IMR-90 (cell line): ENCODE measurements at regions not wholly inside any gene's neighbourhood (a gene's known extent, or its start where the extent isn't known, plus 50 kb on each side); places are given as distances from the start of the nearest gene placed in this dataset.

Experiments used
- ATAC-seq: fragments of 200-7000 bp; cut with Tn5 transposase; 2 replicates; pipeline ENCODE4 v1.9.1; 2020; ENCODE audit warnings: low read depth, mild to moderate bottlenecking, moderate library complexity
- BruUV-seq: library from RNA; stranded (reverse); fragments of 400-500 nt; replicated peaks from 2 replicates; lab custom pipeline; 2021; lab: Mats Ljungman, UMichigan
- CTCF ChIA-PET: fragments of 300-600 bp; formaldehyde crosslinking; extraction: SDS; loops from one replicate; lab custom pipeline; 2021; ENCODE audit warnings: antibody characterized with exemption; lab: Yijun Ruan, JAX
- POLR2A ChIA-PET: fragments of 300-600 bp; sonication (Branson Sonifier 250); formaldehyde crosslinking; loops from one replicate; lab custom pipeline; 2022; ENCODE audit warnings: antibody characterized with exemption; ENCODE audit not compliant: unreplicated experiment; lab: Charles Lee
- DNase-seq: peaks from one replicate; pipeline ENCODE4 v3.0.0; 2013
- H2AFZ ChIP-seq: replicated peaks from 2 replicates; pipeline ENCODE3; 2013; ENCODE audit warnings: low read length, mild to moderate bottlenecking; ENCODE audit not compliant: poor library complexity
- H2AK5ac ChIP-seq: 2 replicates; pipeline ENCODE4 v1.6.1; 2013; ENCODE audit warnings: low read depth, low read length, inconsistent platforms
- H2AK9ac ChIP-seq: replicated peaks from 2 replicates; pipeline ENCODE3; 2013; ENCODE audit warnings: mild to moderate bottlenecking, low read depth, low read length, moderate library complexity; ENCODE audit not compliant: poor library complexity
- H2BK120ac ChIP-seq: 2 replicates; pipeline ENCODE4 v1.6.1; 2013; ENCODE audit warnings: low read depth, low read length, inconsistent platforms
- H2BK15ac ChIP-seq: 3 replicates; pipeline ENCODE4 v1.6.1; 2013; ENCODE audit warnings: low read depth, low read length, inconsistent platforms
- H2BK20ac ChIP-seq: 2 replicates; pipeline ENCODE4 v1.6.1; 2013; ENCODE audit warnings: low read depth, mild to moderate bottlenecking, inconsistent platforms, low read length, moderate library complexity
- H2BK5ac ChIP-seq: 2 replicates; pipeline ENCODE4 v1.6.1; 2013; ENCODE audit warnings: mild to moderate bottlenecking, low read depth, low read length, inconsistent platforms; ENCODE audit not compliant: poor library complexity, severe bottlenecking
- H3K14ac ChIP-seq: replicated peaks from 2 replicates; pipeline ENCODE4 v1.6.1; 2013; ENCODE audit warnings: low read depth, low read length, inconsistent platforms
- H3K18ac ChIP-seq: 2 replicates; pipeline ENCODE4 v1.6.1; 2013; ENCODE audit warnings: low read depth, low read length, control low read depth
- H3K23ac ChIP-seq: 2 replicates; pipeline ENCODE4 v1.6.1; 2013; ENCODE audit warnings: low read depth, low read length, inconsistent platforms
- H3K27ac ChIP-seq: 2 replicates; pipeline ENCODE4 v1.5.1; 2013; ENCODE audit warnings: mild to moderate bottlenecking, control low read depth, low read length; ENCODE audit not compliant: insufficient read depth
- H3K27me3 ChIP-seq: 2 replicates; pipeline ENCODE4 v1.6.1; 2013; ENCODE audit warnings: low read length; ENCODE audit not compliant: control insufficient read depth, insufficient read depth
- H3K36me3 ChIP-seq: 2 replicates; pipeline ENCODE4 v1.6.1; 2013; ENCODE audit warnings: low read length, mixed read lengths; ENCODE audit not compliant: control insufficient read depth, insufficient read depth
- H3K4ac ChIP-seq: 2 replicates; pipeline ENCODE4 v1.6.1; 2013; ENCODE audit warnings: low read depth, low read length, inconsistent platforms
- H3K4me1 ChIP-seq: 2 replicates; pipeline ENCODE4 v1.6.1; 2013; ENCODE audit warnings: low read length, mixed read lengths; ENCODE audit not compliant: control insufficient read depth, insufficient read depth
- H3K4me2 ChIP-seq: 2 replicates; pipeline ENCODE4 v1.6.1; 2013; ENCODE audit warnings: low read depth, mild to moderate bottlenecking, control low read depth, low read length, moderate library complexity
- H3K4me3 ChIP-seq: 2 replicates; pipeline ENCODE4 v1.5.1; 2013; ENCODE audit warnings: low read depth, mild to moderate bottlenecking, control low read depth, low read length, moderate library complexity; ENCODE audit not compliant: insufficient read depth
- H3K56ac ChIP-seq: 2 replicates; pipeline ENCODE4 v1.6.1; 2013; ENCODE audit warnings: low read length, inconsistent platforms; ENCODE audit not compliant: insufficient read depth; ENCODE audit errors: extremely low read depth
- H3K79me1 ChIP-seq, 2 experiments: 2 replicates each; pipeline ENCODE4 v1.6.1; 2013; ENCODE audit warnings: low read length in 2 of 2, inconsistent platforms in 1 of 2, low read depth in 1 of 2
- H3K9ac ChIP-seq: 2 replicates; pipeline ENCODE4 v1.6.1; 2013; ENCODE audit warnings: low read depth, low read length, control low read depth
- H3K9me1 ChIP-seq: 2 replicates; pipeline ENCODE4 v1.6.1; 2013; ENCODE audit warnings: low read length, inconsistent platforms; ENCODE audit not compliant: insufficient read depth
- H3K9me3 ChIP-seq: 2 replicates; pipeline ENCODE4 v1.6.1; 2013; ENCODE audit warnings: low read length; ENCODE audit not compliant: control insufficient read depth, insufficient read depth
- H4K20me1 ChIP-seq: 2 replicates; pipeline ENCODE4 v1.6.1; 2013; ENCODE audit warnings: low read length, inconsistent platforms; ENCODE audit not compliant: insufficient read depth
- H4K5ac ChIP-seq: 2 replicates; pipeline ENCODE4 v1.6.1; 2013; ENCODE audit warnings: mild to moderate bottlenecking, low read depth, low read length, control low read depth
- H4K8ac ChIP-seq, 2 experiments: 2 replicates each; pipeline ENCODE4 v1.6.1; 2013; ENCODE audit warnings: low read depth in 2 of 2, low read length in 2 of 2, control low read depth in 1 of 2, inconsistent platforms in 1 of 2
- H4K91ac ChIP-seq: 2 replicates; pipeline ENCODE4 v1.6.1; 2013; ENCODE audit warnings: low read depth, low read length, inconsistent platforms; ENCODE audit not compliant: insufficient read depth
- BHLHE40 ChIP-seq: fragments of 150-350 bp; IDR thresholded peaks from 2 replicates; pipeline ENCODE4 v1.6.1; 2016; ENCODE audit warnings: mild to moderate bottlenecking, low read depth, low read length
- CEBPB ChIP-seq: IDR thresholded peaks from 2 replicates; pipeline ENCODE4 v1.6.1; 2012; ENCODE audit warnings: low read depth, low read length, improper control_type of control experiment
- CTCF ChIP-seq: conservative IDR thresholded peaks from 2 replicates; pipeline ENCODE4 v1.5.1; 2012; ENCODE audit warnings: mild to moderate bottlenecking, low read depth, low read length, improper control_type of control experiment
- FOS ChIP-seq: fragments of 150-350 bp; IDR thresholded peaks from 2 replicates; pipeline ENCODE4 v1.6.1; 2016; ENCODE audit warnings: low read depth, low read length
- MAFK ChIP-seq: IDR thresholded peaks from 2 replicates; pipeline ENCODE4 v1.6.1; 2012; ENCODE audit warnings: low read depth, low read length, improper control_type of control experiment
- MAZ ChIP-seq: IDR thresholded peaks from 2 replicates; pipeline ENCODE4 v1.6.1; 2012; ENCODE audit warnings: low read depth, mild to moderate bottlenecking, low read length, improper control_type of control experiment, moderate library complexity, borderline replicate concordance
- NFE2L2 ChIP-seq: fragments of 150-350 bp; IDR thresholded peaks from 2 replicates; pipeline ENCODE4 v1.6.1; 2016; ENCODE audit warnings: low read depth, mild to moderate bottlenecking, low read length
- RAD21 ChIP-seq: IDR thresholded peaks from 2 replicates; pipeline ENCODE4 v1.6.1; 2012; ENCODE audit warnings: low read length, improper control_type of control experiment
- RFX5 ChIP-seq: IDR thresholded peaks from 2 replicates; pipeline ENCODE4 v1.8.0; 2012; ENCODE audit warnings: low read depth, mild to moderate bottlenecking, low read length, moderate library complexity
- SMC3 ChIP-seq: fragments of 150-350 bp; IDR thresholded peaks from 2 replicates; pipeline ENCODE4 v1.6.1; 2016; ENCODE audit warnings: low read depth, mild to moderate bottlenecking, antibody characterized with exemption, low read length, moderate library complexity
- WGBS, 2 experiments: methylation state at CpG; one replicate each; pipeline versions ENCODE4 v1.1.5 to v1.1.7; 2013; ENCODE audit warnings: missing lambda C conversion rate in 2 of 2; ENCODE audit not compliant: insufficient read length in 1 of 2; ENCODE audit errors: extremely low coverage in 2 of 2; 5-methylcytosine and 5-hydroxymethylcytosine counted together
- dilution Hi-C: fragments of 300-500 bp; cut with HindIII; formaldehyde crosslinking; loops from one replicate; pipeline ENCODE4 v1.14.3; 2018; ENCODE audit warnings: low sequenced_read_pairs; ENCODE audit not compliant: unreplicated experiment
- in situ Hi-C: fragments of 300-500 bp; cut with MboI; formaldehyde crosslinking; loops from 3 replicates; pipeline ENCODE4 v1.14.3; 2019; ENCODE audit warnings: low sequenced_read_pairs, inconsistent platforms, mixed read lengths
- intact Hi-C: fragments of 100-400 bp; cut with micrococcal nuclease; formaldehyde crosslinking; loops from 2 replicates; pipeline ENCODE4 v1.10.0; 2022

GRCh38 chr16:63995025-63995424, 1126.8 kb downstream of the CDH11 start:
- H3K79me1 ChIP-seq, result no peaks in the 10 kb centered on the region
- no peak overlapping the region for H3K9ac ChIP-seq
- no TSS peak for BruUV-seq
- no peaks in the 10 kb centered on the region for H3K9me1 ChIP-seq
- no peak overlapping the region for H4K5ac ChIP-seq
- H2BK120ac ChIP-seq, result no peak overlapping the region
- H3K36me3 ChIP-seq, result no peaks in the 10 kb centered on the region
- H3K56ac ChIP-seq, result no peak overlapping the region
- no peak for DNase-seq
- TF ChIP-seq SMC3, result no peak
- no peak for TF ChIP-seq NFE2L2
- TF ChIP-seq MAZ, result no peak
- TF ChIP-seq CEBPB, result no peak
- no peak for TF ChIP-seq BHLHE40
- no peak for TF ChIP-seq RFX5
- no peak for TF ChIP-seq CTCF
- no peak for TF ChIP-seq MAFK
- no peak for TF ChIP-seq RAD21
- TF ChIP-seq FOS, result no peak
- H3K23ac ChIP-seq, result no peak overlapping the region
- intact Hi-C loops, result no loop called here
- WGBS, 2 experiments, result no CpG with 5 or more reads among the region's 8 CpGs
- H4K20me1 ChIP-seq, result no peaks in the 10 kb centered on the region
- no peak overlapping the region for H3K27ac ChIP-seq
- no peak overlapping the region for H2AFZ ChIP-seq
- no peak overlapping the region for H4K91ac ChIP-seq
- H3K4me1 ChIP-seq, result no peaks in the 10 kb centered on the region
- ChIA-PET POLR2A (no interaction called here), CTCF (no interaction called here)
- no peak overlapping the region for H3K18ac ChIP-seq
- H3K4me2 ChIP-seq, result no peak overlapping the region
- in situ Hi-C loops, result no loop called here
- H2BK5ac ChIP-seq, result no peak overlapping the region
- no peak overlapping the region for H2BK20ac ChIP-seq
- H3K9me3 ChIP-seq, result no peaks in the 10 kb centered on the region
- no peak for ATAC-seq
- no peaks in the 10 kb centered on the region for H3K27me3 ChIP-seq
- no peak overlapping the region for H2AK9ac ChIP-seq
- H2AK5ac ChIP-seq, result no peak overlapping the region
- no peak overlapping the region for H3K4me3 ChIP-seq
- no peak overlapping the region for H3K4ac ChIP-seq
- no peak overlapping the region for H3K14ac ChIP-seq
- dilution Hi-C loops, result no loop called here
- no peak overlapping the region for H4K8ac ChIP-seq
- no peak overlapping the region for H2BK15ac ChIP-seq
